H9 (cell line): ENCODE measurements at regions not wholly inside any gene's neighbourhood (a gene's known extent, or its start where the extent isn't known, plus 50 kb on each side); places are given as distances from the start of the nearest gene placed in this dataset.

Experiments used
- DNase-seq: peaks from one replicate; pipeline ENCODE4 v3.0.0-alpha.2; 2017
- H2AFZ ChIP-seq: one replicate; pipeline ENCODE4 v1.6.1; 2013; ENCODE audit warnings: mild to moderate bottlenecking, low read length, control low read depth, moderate library complexity
- H2AK5ac ChIP-seq: 2 replicates; pipeline ENCODE4 v1.6.1; 2013; ENCODE audit warnings: low read length, control low read depth, mixed read lengths; ENCODE audit not compliant: insufficient read length
- H2BK120ac ChIP-seq: one replicate; pipeline ENCODE4 v1.6.1; 2013; ENCODE audit warnings: low read depth, mild to moderate bottlenecking, low read length, control low read depth, inconsistent platforms; ENCODE audit not compliant: poor library complexity, severe bottlenecking
- H2BK12ac ChIP-seq: 2 replicates; pipeline ENCODE4 v1.6.1; 2013; ENCODE audit warnings: low read length, control low read depth, mixed read lengths, low read depth; ENCODE audit not compliant: insufficient read length
- H2BK15ac ChIP-seq: 2 replicates; pipeline ENCODE4 v1.6.1; 2013; ENCODE audit warnings: low read depth, low read length, control low read depth
- H2BK20ac ChIP-seq: one replicate; pipeline ENCODE4 v1.6.1; 2013; ENCODE audit warnings: low read depth, mild to moderate bottlenecking, low read length, control low read depth, inconsistent platforms; ENCODE audit not compliant: poor library complexity, severe bottlenecking
- H2BK5ac ChIP-seq: 2 replicates; pipeline ENCODE4 v1.6.1; 2013; ENCODE audit warnings: low read length, control low read depth, mixed read lengths; ENCODE audit not compliant: insufficient read length
- H3K14ac ChIP-seq: 2 replicates; pipeline ENCODE4 v1.6.1; 2013; ENCODE audit warnings: low read length, control low read depth; ENCODE audit not compliant: insufficient read depth
- H3K18ac ChIP-seq: 2 replicates; pipeline ENCODE4 v1.6.1; 2013; ENCODE audit warnings: low read depth, mild to moderate bottlenecking, mixed read lengths, low read length, control low read depth; ENCODE audit not compliant: insufficient read length
- H3K23ac ChIP-seq: 2 replicates; pipeline ENCODE4 v1.6.1; 2013; ENCODE audit warnings: low read length, control low read depth, mixed read lengths, low read depth; ENCODE audit not compliant: insufficient read length
- H3K23me2 ChIP-seq: 2 replicates; pipeline ENCODE4 v1.6.1; 2013; ENCODE audit warnings: low read depth, mild to moderate bottlenecking, mixed read lengths, low read length, control low read depth; ENCODE audit not compliant: insufficient read length, poor library complexity, severe bottlenecking
- H3K27ac ChIP-seq: 2 replicates; pipeline ENCODE4 v1.5.1; 2013; ENCODE audit warnings: low read length, control low read depth, mixed read lengths, low read depth; ENCODE audit not compliant: insufficient read length
- H3K27me3 ChIP-seq: 2 replicates; pipeline ENCODE4 v1.6.1; 2013; ENCODE audit warnings: low read length, control low read depth, inconsistent platforms; ENCODE audit not compliant: insufficient read depth
- H3K4ac ChIP-seq: 2 replicates; pipeline ENCODE4 v1.6.1; 2013; ENCODE audit warnings: low read depth, mild to moderate bottlenecking, control low read depth, inconsistent platforms, low read length, moderate library complexity
- H3K4me1 ChIP-seq: 2 replicates; pipeline ENCODE4 v1.6.1; 2013; ENCODE audit warnings: low read length, control low read depth, inconsistent platforms; ENCODE audit not compliant: insufficient read depth
- H3K4me2 ChIP-seq: 2 replicates; pipeline ENCODE4 v1.6.1; 2013; ENCODE audit warnings: low read length, control low read depth, mixed read lengths; ENCODE audit not compliant: insufficient read length, insufficient read depth
- H3K56ac ChIP-seq: 2 replicates; pipeline ENCODE4 v1.6.1; 2013; ENCODE audit warnings: low read depth, mild to moderate bottlenecking, mixed read lengths, low read length, control low read depth; ENCODE audit not compliant: insufficient read length
- H3K79me1 ChIP-seq: 2 replicates; pipeline ENCODE4 v1.6.1; 2013; ENCODE audit warnings: low read depth, mild to moderate bottlenecking, moderate library complexity, low read length, control low read depth, inconsistent platforms; ENCODE audit not compliant: insufficient read depth, poor library complexity, severe bottlenecking
- H3K79me2 ChIP-seq: 2 replicates; pipeline ENCODE4 v1.6.1; 2013; ENCODE audit warnings: low read length, control low read depth, inconsistent platforms; ENCODE audit not compliant: insufficient read depth
- H3K9ac ChIP-seq: 2 replicates; pipeline ENCODE4 v1.6.1; 2013; ENCODE audit warnings: low read length, control low read depth, mixed read lengths; ENCODE audit not compliant: insufficient read length; ENCODE audit errors: extremely low read depth
- H3K9me3 ChIP-seq: one replicate; pipeline ENCODE4 v1.6.1; 2013; ENCODE audit warnings: low read depth, low read length, inconsistent platforms; ENCODE audit not compliant: control insufficient read depth
- H3T11ph ChIP-seq: one replicate; pipeline ENCODE4 v1.6.1; 2013; ENCODE audit warnings: mild to moderate bottlenecking, low read length, control low read depth, inconsistent platforms
- H4K20me1 ChIP-seq: one replicate; pipeline ENCODE4 v1.6.1; 2013; ENCODE audit not compliant: control insufficient read depth, insufficient read length, insufficient read depth
- H4K5ac ChIP-seq: 2 replicates; pipeline ENCODE4 v1.6.1; 2013; ENCODE audit warnings: low read depth, mild to moderate bottlenecking, mixed read lengths, low read length, control low read depth; ENCODE audit not compliant: insufficient read length
- H4K8ac ChIP-seq: replicated peaks from 2 replicates; pipeline ENCODE4 v1.6.1; 2013; ENCODE audit warnings: low read length, control low read depth, mixed read lengths, low read depth; ENCODE audit not compliant: insufficient read length
- H4K91ac ChIP-seq: 2 replicates; pipeline ENCODE4 v1.6.1; 2013; ENCODE audit warnings: low read depth, mild to moderate bottlenecking, moderate library complexity, mixed read lengths, low read length, control low read depth; ENCODE audit not compliant: insufficient read length
- H3K27ac Mint-ChIP-seq, 3 experiments: 2 replicates in 2 of 3; 3 replicates in 1 of 3; pipeline ENCODE4 v1.8.0; 2020 to 2021; ENCODE audit warnings: mixed read lengths in 3 of 3, mild to moderate bottlenecking in 1 of 3, moderate library complexity in 1 of 3
- H3K27me3 Mint-ChIP-seq: 2 replicates; pipeline ENCODE4 v1.8.0; 2021; ENCODE audit warnings: low read depth, mild to moderate bottlenecking, moderate library complexity, mixed read lengths
- H3K36me3 Mint-ChIP-seq, 3 experiments: 2 replicates in 2 of 3; 3 replicates in 1 of 3; pipeline ENCODE4 v1.8.0; 2020 to 2021; ENCODE audit warnings: low read depth in 3 of 3, mixed read lengths in 3 of 3; ENCODE audit not compliant: insufficient read depth in 1 of 3
- H3K4me1 Mint-ChIP-seq, 2 experiments: 2 replicates each; pipeline ENCODE4 v1.8.0; 2020; ENCODE audit warnings: mixed read lengths in 2 of 2
- H3K4me3 Mint-ChIP-seq, 2 experiments: 2 replicates in 1 of 2; 3 replicates in 1 of 2; pipeline ENCODE4 v1.8.0; 2020 to 2021; ENCODE audit warnings: mild to moderate bottlenecking in 2 of 2, mixed read lengths in 2 of 2, moderate library complexity in 1 of 2
- H3K9me3 Mint-ChIP-seq, 2 experiments: 2 replicates in 1 of 2; 3 replicates in 1 of 2; pipeline ENCODE4 v1.8.0; 2020; ENCODE audit warnings: mild to moderate bottlenecking in 2 of 2, mixed read lengths in 2 of 2, moderate library complexity in 1 of 2
- CTCF ChIP-seq: fragments of 200-600 bp; sonication (generic); conservative IDR thresholded peaks from 3 replicates; pipeline ENCODE4 v1.8.0; 2021; ENCODE audit warnings: antibody characterized with exemption, mild to moderate bottlenecking
- WGBS: extraction: QIAGEN DNeasy Blood & Tissue Kit; methylation state at CpG from one replicate; pipeline ENCODE4 v1.1.7; 2013; ENCODE audit warnings: missing lambda C conversion rate, low lambda C conversion rate, mixed read lengths; ENCODE audit not compliant: insufficient read length; ENCODE audit errors: extremely low coverage; 5-methylcytosine and 5-hydroxymethylcytosine counted together

GRCh38 chr16:86061318-86061695, 162.3 kb downstream of the IRF8 start:
- Histone ChIP-seq H3K27ac (no peak overlapping the region), H3K14ac (no peak overlapping the region), H3K18ac (no peak overlapping the region), H3K23ac (no peak overlapping the region), H3K4ac (no peak overlapping the region), H3K79me2 (no peaks in the 10 kb centered on the region), H3K56ac (no peak overlapping the region), H3K9ac (no peak overlapping the region), H4K5ac (no peak overlapping the region), H4K91ac (no peak overlapping the region), H3K27me3 (no peaks in the 10 kb centered on the region; the same call in 1 of the 2 replicates), H3K23me2 (peaks cover 2% of the 10 kb centered on the region), H3K9me3 (no peaks in the 10 kb centered on the region), H4K20me1 (no peaks in the 10 kb centered on the region), H2BK120ac (no peak overlapping the region), H3K4me1 (no peaks in the 10 kb centered on the region), H2BK12ac (no peak overlapping the region), H3K79me1 (no peaks in the 10 kb centered on the region), H3T11ph (no peak overlapping the region), H2AK5ac (no peak overlapping the region), H4K8ac (no peak overlapping the region), H2BK5ac (no peak overlapping the region), H2AFZ (no peak overlapping the region), H2BK15ac (no peak overlapping the region), H2BK20ac (no peak overlapping the region), H3K4me2 (no peak overlapping the region)
- Mint-ChIP-seq H3K9me3 (no peaks in the 10 kb centered on the region), H3K4me3 (no peak overlapping the region), H3K27ac (no peak overlapping the region), H3K4me1 (peaks cover 0 to 2% of the 10 kb centered on the region in 2 experiments; a peak in 2 of 4 replicates), H3K27me3 (peaks cover 34% of the 10 kb centered on the region), H3K36me3 (no peaks in the 10 kb centered on the region)
- TF ChIP-seq CTCF: no peak
- DNase-seq: no peak
- no CpG with 5 or more reads among the region's 11 CpGs for WGBS
